HG03378 (cell line): ENCODE measurements at regions not wholly inside any gene's neighbourhood (a gene's known extent, or its start where the extent isn't known, plus 50 kb on each side); places are given as distances from the start of the nearest gene placed in this dataset.

Experiments
- ATAC-seq: cut with Tn5 transposase; IDR thresholded peaks from one replicate; pipeline ENCODE4 v1.9.1; 2021; ENCODE audit warnings: mild to moderate bottlenecking, moderate library complexity; ENCODE audit not compliant: unreplicated experiment

DNA sequence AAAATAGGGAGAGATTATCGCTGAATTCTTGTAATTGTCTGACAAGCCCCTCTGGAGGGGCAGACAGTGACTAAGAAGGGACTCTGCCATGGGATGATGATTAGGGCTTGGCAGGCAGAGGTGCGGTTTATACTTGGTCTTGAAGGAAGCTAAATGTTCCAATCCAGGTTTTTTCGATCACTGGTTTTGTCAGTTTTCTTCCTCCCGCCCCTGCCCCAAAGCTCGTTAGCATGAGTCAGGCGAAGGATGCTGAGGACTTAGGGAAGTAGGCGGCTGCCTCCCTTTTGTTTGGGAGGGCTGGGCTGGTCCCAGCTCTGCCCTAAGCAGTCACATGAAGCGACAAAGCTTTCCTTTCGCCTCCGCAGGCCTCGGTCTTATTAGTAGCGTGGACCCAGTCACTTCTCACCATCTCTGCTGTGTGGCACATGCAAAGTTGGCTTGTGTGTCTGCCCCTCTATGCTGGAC lies 314.2 kb downstream of the CDC5L start:
- no peak for ATAC-seq

DNA sequence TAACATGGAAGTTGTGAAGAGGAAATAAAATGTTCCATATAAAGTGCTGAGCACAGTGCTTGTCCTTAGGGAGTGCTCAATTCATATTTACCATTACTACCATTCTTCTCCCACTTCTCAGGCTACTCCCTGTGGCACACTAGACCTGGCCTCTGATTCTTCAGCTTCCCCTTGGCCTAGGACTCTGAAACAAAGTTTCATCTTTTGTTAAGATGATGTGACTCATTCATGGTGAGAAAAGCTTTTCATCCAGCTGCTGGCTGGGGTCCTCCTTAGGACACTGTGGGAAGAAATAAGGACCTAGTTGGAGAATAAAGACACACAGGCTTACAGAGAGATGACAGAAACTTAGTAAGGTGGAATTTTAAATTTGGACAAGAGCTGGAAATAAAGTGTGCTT lies 314.8 kb downstream of the CDC5L start:
- ATAC-seq = no peak

DNA sequence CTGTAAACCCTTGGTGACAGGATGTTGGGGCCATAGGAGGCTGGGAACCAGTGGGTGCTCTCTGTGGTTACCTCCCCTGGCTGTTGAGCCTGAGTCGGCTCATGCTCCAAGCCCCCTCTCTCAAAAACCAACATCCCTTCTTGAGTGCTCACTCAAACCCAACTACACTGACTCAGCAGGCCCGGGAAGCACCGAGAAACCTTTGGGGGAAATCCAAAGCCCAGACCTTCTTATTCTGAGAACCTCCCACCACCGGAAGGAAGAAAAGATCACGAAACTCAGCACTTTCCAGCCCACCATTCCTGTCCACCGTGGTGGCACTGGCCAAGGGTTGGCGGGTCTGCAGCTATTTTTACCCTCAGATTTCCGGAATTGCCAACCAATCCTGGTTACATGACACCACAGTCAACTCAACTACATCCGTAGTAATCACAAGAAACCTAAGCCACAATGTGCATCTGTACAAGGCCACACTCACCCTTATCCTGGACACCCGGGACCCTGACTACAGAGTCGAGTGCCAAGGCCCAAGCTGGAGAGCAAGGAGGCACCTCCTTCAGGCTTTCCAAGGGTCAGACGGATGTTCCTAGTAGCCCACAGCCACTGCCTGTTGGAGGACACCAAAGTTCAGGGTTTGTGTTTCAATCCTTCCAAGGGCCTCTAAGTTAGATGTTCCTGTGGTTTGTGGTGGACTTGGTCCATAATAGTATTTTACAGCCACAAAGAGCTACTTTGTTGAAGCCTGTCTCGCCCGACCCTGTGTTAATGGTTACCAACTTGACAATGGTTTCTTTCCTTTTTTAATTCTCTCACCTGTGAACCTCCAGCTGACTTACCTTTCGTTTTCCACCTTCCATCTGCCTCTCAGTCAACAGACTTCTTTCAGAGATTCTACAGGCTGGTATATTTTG lies 317.0 kb downstream of the CDC5L start:
- ATAC-seq = no peak

DNA sequence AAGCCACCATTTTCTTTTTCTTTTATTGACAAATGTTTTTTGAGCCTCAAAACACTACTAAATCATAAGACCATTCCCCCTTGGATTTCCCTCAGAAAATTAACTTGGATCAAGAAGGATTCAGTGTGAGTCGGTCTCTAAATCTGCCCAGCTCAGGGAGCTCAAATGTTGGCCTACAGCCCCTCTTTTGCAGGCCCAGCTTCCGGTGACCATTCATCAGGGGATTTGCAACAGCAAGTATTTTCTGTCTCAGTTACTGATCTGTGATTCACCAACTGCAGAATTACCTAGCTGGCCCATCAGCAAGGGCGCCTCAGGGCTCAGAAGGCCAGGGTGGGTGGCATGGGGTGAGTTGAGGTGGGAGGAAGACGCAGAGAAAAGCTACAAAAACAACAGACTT lies 318.1 kb downstream of the CDC5L start:
- no peak for ATAC-seq

DNA sequence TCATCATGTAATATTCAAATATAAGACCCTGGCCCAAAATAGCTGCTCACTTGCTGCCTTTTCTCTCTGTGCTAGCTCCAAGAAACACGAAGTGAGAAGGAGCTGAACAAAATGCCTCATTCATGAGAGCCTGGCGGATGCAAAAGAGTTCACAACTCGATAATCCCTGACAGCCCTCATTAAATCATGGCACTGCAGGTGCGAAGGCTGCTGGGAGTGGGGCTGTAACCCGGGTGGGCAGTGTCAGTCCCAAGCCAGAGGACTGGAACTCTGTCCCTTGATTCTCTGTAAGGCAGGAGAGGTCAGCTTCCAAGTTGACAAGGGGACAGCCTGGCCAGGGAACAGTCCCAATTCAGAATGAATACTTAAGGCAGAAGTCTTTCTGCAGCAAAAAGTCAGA lies 318.5 kb downstream of the CDC5L start:
- no peak for ATAC-seq

DNA sequence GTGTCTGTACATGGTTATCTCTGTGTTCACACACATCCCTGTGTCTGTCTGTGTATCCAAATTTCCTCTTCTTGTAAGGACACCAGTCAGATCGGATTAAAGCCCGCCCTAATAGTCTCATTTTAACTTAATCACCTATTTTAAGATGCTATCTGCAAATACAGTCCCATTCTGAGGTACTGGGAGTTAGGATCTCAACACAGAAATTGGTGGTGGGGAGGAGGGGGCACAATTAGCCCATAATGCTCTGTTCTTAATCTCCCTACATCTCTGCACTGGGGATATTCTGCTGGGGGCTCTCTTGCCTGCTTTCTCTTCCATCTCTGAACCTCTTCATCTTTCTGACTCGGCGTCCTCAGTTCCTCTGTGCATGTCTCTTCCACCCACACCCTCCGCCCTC lies 320.7 kb downstream of the CDC5L start:
- ATAC-seq = no peak

DNA sequence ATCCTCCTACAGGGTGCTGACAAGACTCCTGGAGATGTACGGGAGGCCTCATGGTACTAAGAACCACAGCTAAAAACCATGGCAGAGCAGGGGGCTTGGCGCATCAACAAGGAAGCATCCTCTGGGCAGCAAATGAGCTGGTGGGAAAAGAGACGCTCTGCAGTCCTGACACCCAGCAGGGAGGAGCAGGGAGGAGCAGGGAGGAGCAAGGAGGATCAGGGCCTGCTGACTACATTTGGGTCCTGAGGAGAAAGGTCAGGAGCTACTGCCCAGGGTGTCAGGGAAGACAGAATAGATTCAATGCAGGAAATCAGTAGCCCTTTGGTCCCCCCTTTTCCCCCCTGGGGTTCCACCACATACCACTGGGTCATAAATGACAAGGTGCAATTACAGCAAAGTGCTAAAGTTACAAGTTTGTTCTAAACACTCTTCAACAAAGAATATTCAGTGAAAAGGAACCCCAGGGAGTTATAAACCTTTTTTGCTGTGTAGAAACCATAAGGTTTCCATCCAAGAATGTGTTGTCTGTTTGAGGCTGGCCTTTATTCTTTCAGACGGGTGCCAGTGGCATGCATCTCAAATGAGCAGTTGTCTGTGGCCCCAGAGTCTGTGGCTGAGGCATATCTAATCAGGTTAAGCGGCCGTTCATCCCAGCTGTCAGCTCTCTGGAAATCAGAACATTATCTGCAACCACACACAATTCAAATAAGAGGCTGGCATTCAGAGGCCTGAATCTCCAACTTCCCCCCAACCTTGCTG lies 325.0 kb downstream of the CDC5L start:
- no peak for ATAC-seq

DNA sequence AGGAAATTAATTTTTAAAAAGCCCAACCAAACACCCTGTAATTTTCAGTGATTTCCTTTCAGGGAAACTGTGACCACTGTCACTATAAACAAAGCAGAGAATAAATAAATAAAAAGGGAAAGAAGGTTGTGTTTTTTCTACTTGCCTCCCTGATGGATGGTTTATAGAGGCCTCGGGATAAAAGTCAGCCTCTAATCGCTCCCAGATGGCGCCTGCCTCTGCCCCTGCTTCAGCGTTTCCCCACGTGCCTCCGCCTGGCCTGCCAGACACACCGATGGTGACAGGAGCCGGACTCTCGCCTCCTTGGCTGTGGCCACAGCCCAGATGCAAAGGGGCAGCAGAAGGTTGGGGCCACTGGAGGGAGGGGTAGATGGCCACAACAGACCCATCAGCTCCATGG lies 327.7 kb downstream of the CDC5L start:
- ATAC-seq = no peak

DNA sequence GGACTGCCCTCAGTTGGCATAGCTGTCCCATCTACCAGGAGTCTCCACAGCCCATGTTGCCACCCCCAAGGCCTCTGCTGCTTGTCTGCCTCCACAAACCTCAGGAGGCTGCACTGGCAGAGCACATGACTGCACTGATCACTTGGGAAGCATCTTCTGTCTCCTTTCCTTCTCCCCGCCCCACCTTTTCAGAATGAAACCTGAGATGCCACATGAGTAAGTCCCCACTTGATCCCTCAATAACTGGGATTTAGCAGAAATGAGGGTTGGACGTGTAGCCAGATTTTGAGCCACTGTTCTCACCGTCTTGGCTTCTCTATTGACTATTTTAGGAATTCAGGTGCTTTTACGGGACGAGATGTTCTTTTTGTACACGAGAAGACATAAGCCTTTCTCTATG lies 328.4 kb downstream of the CDC5L start:
- ATAC-seq = no peak

DNA sequence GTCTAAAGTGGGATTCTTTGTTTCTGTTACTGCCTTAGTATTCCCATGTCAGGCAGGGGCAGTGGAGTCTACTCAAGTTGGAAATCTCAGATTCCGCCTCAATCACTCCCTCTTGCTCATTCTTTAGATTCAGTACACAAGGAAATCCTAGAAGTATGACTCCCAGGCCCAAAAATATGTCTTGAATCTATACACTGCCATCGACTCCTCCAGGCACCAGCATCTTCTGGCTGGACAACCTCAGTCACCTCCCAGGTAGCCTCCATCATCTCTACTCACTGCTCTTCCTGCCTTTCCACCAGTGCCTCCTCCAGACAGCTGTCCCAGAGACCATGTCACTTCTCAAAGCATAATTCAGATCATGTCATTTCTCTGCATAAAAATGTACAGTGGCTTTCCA lies 329.9 kb downstream of the CDC5L start:
- ATAC-seq = no peak

DNA sequence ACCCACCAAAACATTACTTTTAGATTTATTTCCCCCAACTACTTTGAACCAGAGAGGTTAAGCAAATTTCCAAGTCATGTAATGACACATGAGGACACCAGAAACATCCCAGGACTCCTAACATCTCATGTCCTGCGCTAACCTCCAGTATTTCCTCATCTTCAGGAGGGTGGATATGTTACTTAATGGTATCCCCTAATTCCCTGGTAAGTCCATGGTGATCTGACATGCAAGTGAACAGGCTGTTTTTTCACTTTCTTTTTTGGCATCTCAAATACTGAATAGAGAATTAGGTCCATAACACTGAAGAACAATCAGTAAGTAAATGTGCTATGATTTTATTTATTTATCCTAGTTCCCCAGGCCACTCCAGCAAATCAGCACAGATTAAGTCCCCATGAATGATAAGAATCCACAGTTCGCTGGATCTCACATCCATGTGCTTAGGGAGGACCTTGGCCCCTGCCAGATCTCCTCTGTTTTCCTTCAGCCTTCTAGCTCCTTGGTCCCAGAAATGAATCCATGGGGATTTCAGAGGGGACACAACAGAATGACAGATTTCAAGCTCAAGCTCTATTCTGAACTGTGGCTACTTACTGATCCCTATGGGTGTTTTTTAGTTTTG lies 334.6 kb downstream of the CDC5L start:
- ATAC-seq = no peak

DNA sequence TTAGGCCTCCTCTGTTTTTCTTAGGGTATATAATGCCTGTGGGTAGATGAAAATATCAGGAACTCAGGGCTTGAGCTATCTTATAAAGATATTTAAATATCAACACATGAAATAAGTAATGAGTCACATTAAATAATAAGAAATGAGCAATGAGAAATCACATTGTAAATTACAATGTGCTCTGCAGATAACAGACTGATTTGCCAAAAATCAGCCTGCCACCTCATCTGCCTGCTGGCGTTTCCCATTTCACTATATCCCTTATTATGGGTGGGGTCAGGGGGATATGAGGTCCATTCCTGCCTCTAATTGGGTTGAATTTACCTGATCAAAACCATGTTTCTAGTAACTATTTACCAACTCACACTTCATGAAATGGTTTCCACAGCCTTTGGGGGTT lies 335.2 kb downstream of the CDC5L start:
- ATAC-seq = no peak

DNA sequence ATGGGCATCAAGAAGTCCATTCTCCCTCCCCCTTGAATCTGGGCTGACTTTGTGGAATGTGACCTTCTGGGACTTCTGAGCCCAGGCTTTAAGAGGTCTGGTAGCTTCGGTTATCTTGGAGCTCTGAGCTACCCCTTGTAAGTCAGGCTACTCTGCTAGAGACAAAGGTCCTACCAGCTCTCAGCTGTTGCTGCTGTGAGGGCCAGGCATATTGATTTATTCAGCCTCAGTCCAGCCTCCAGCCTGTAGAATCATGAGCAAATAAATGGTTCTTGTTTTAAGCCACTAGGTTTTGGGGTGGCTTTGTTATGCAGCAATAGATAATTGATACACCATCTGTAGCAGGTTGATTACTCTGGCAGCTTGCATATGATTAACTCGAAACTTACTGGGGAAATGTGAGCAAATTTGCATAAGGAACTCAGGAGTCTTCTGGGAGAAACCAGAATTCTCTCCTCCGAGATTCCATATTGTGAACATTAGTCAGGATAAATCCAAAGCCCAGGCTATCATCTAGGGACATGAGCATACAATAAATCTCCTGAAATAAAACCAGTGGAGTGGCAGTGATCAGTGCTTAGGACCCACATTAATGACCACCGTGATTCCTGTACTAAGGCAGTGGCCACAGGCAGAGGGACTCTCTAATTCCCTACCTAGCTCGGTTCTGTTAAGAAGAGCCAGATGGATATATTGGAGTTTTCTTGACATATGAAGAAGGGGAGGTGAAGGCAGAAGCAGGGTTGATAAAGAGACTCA lies 336.1 kb downstream of the CDC5L start:
- ATAC-seq = no peak

DNA sequence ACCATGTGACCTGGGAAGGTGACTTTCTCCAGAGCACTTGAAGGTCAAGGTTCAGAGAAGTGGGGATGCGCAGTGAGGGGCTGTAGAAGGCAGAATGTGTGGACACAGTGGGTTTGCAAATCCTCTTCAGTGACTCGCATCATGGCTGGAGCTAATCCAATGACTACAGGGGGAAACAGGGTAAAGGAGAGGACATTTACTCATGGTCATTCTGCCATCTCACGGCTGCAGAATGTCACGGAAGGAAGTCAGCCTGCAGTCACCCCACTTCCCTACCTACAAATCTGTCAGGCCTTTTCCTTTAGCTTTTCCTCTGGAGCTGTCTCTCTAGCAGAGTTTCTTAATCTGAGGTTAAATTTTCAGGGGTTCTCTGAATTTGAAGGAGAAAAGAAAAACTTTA lies 337.6 kb downstream of the CDC5L start:
- no peak for ATAC-seq

DNA sequence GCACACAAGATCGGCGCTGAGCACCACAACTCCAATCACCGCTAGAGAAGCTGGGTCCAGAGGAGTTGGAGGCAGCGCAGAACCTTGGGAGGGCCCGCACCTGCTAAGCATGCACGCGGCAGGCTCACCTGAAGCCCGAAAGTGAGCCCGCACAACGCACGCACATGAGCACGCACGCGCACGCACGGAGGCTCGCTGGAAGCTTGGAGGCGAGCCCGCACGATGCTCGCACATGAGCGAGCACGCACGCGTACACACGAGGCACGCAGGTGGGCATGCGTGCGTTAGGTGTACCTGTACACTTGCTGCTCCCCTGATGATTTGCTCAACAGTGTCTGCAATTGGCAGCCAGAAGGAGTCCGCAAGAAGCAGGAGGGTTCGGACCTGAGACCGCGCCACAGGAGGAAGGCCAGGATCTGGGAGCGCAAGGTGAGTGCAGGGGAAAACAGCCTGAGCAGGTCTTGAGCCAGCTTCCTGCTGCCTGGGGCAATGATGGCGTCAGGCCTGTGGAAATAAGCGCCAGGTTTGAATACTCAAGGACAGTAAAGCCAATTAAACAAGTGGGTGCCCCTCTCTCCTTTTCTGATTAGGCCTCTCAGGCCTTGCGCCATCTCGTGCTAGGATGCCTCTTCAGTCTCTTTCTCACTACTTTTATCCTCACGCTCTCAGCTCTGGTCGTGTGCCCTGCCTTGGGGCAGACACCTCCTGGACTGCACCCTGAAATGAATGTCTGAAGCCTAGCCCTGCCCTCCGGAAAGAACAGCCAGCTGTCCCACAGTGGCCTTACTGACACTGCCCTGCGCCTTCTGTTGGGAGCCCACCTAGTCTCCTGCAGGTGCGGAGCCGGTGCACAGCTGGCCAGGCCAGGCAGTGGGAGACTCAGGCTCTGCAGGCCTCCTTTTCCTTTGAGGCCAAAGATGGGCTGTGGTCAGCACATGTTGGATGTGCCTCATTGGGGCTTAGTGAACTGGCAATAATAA lies 340.4 kb downstream of the CDC5L start:
- no peak for ATAC-seq

DNA sequence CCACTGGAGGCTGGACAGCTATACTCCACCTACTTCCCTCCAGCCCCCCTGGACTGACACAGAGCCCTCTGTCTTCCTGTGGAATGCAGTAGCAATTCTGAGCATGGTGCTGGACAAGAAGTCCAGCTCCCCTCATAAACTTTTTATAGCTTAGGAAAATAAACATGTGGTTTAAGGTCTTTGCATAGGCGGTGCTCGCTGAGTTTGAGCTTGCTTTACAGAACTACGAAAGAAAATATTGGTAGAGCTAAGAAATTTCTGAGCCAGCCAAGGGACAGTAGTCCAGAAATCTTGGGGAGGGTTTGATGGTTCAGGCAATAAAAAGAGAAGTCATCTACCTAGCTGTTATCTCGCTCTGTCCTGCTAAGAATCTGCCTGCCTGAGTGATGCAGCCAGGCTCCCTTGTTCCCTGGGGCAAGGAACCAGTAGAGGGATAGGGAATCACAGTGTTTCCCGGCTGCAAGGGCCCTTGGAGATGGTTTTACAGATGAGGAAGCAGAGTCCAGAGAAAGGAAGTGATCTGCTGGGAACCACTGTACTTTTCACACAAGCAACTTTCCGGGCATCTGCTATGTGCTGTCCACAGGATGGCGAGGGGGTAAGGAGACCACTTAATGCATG lies 343.4 kb downstream of the CDC5L start:
- ATAC-seq = no peak

DNA sequence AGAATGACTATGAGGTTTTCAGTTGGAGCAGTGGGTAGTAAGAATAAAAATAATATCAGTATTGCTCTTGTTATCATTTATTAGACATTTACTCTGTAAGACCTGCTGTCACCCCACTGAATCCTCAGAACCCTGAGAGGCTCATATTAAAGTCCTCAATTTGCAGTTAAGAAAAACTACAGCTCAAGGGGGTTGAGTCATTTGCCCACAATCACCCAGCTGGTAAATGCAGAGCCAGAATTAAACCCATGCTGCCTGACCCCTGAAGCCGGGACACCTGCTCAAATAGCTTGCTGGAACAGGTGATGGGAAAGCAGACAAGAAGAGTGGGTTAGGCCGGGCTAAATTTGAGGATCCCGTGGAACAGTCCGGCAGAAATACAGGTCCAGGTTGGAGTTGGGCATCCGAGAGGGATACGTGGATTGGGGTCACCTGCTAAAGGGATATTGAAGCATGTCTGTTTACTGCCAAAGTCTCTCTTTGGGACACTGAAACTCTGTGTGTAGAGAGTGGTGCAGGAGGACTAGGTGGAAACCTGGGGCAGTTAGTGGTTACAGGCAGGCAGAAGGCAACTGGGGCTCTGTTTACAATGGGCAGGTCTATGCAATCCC lies 344.1 kb downstream of the CDC5L start:
- no peak for ATAC-seq

DNA sequence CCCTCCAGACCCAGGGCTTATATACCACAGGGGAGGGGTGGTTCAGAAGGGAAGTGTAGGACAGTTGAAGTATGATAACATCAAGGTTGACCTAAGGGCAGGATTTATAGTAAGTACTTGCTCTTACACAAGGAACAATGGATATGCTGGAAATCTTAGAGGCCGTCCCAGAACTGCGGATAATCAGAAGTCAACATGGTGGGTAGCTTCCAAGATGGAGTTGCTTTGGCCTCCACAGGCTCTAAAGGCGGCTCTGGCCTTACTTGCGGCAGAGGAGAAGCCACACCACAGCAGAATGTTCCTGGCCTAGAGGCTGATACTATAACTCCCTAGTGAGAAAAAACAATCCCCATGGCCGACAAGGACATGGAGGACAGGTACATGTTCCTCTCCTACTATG lies 344.7 kb downstream of the CDC5L start:
- ATAC-seq = no peak

DNA sequence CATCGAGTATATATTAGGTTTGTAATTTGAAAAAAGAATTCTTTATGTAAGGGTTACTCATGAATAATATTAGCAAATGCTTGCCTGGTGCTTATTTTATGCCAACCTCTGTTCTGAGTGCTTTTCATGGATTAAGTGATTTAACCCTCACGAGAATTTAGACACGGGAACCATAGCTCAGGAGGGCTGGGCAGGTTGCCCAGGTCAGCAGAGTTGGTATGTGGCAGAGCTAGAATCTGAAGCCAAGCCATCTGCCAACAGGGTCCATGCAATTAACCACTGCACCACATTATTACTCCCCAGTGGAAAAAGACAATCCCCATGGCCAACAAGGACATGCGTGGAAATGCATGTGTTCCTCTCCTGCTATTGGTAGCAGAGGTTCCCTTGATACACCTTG lies 345.6 kb downstream of the CDC5L start:
- ATAC-seq = no peak
